Tibial artery (tissue), 4 donors: ENCODE measurements at regions not wholly inside any gene's neighbourhood (a gene's known extent, or its start where the extent isn't known, plus 50 kb on each side); places are given as distances from the start of the nearest gene placed in this dataset.

Experiments used
- DNase-seq, 2 donors: peaks; one replicate each; pipeline ENCODE4 v3.0.0-alpha.2; 2019
- H3K27ac ChIP-seq, 2 donors: fragments of 200-600 bp; sonication (generic) in 1 of 2; 1 replicate in 1 of 2; 2 replicates in 1 of 2; pipeline ENCODE4 v1.5.1; 2018 to 2019; ENCODE audit warnings: mild to moderate bottlenecking in 1 of 2
- H3K27me3 ChIP-seq, 2 donors: fragments of 200-600 bp; sonication (generic) in 1 of 2; one replicate each; pipeline versions ENCODE4 v1.5.1 to v1.6.0; 2016 to 2019
- H3K36me3 ChIP-seq, 3 donors: fragments of 200-600 bp; sonication (generic) in 2 of 3; one replicate each; pipeline ENCODE4 v1.5.1; 2016 to 2019; ENCODE audit warnings: mild to moderate bottlenecking in 2 of 3
- H3K4me1 ChIP-seq, 4 donors: fragments of 200-600 bp; sonication (generic) in 2 of 4; 1 replicate in 3 of 4; 2 replicates in 1 of 4; pipeline ENCODE4 v1.5.1; 2016 to 2019
- H3K4me3 ChIP-seq, 2 donors: fragments of 200-600 bp; sonication (generic) in 1 of 2; 1 replicate in 1 of 2; 2 replicates in 1 of 2; pipeline ENCODE4 v1.5.1; 2018 to 2019; ENCODE audit warnings: mild to moderate bottlenecking in 2 of 2
- H3K9me3 ChIP-seq, 3 donors: fragments of 200-600 bp; sonication (generic) in 1 of 3; one replicate each; pipeline ENCODE4 v1.5.1; 2016 to 2019
- intact Hi-C: fragments of 100-400 bp; cut with DNase I; formaldehyde crosslinking; loops from one replicate; pipeline ENCODE4 v1.15.0; 2023; ENCODE audit warnings: low total_unique reads
- TF ChIP-seq, protein P1 (sequence below), 2 experiments: fragments of 200-600 bp in 1 of 2; fragments of 450-650 bp in 1 of 2; IDR thresholded peaks; one replicate each; pipeline ENCODE4 v1.5.1; 2017 to 2019; ENCODE audit warnings: antibody characterized with exemption in 2 of 2, mild to moderate bottlenecking in 1 of 2, moderate library complexity in 1 of 2

DNA sequence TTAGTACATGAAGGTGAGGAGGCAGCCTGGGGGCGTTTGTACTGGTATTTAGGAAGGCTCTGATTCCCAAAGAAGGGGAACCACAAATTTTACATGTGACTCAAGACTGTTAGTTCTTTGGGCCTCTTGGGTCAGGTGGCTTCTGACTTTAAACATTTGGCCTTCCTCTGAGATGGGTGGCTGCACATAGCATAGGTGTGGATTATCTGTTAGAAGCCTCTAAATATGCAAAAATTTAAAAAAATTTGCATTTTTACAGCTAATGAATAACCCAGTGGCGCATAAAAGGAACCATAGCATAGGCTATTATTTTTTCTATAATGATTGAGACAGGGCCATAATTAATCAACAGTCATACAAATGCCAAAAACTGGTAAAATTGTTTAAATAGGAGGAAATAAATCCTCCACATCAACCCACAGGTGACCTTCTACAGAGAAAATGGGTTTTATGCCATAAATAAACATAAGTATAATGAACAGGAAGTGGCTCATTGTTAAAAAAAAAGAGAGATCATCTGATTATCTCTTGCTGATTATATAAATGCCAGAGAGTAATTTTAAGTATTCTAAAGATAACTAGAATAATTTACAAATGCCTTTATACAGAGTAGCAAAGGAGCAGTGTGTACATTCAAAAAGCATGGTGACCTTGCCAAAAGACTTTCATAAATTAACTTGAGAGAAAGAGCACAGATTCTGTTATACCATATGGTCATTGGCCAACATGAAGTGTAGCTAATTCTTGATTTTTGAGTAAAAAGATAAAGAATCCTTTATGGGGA is 284.2 kb upstream of the ATP2B1 start:
- Histone ChIP-seq H3K4me3 (no peak overlapping the region), H3K4me1 (no peaks in the 10 kb centered on the region), H3K27ac (no peak overlapping the region), H3K27me3 (no peaks in the 10 kb centered on the region), H3K9me3 (no peaks in the 10 kb centered on the region), H3K36me3 (no peaks in the 10 kb centered on the region)
- TF ChIP-seq, protein P1, sequence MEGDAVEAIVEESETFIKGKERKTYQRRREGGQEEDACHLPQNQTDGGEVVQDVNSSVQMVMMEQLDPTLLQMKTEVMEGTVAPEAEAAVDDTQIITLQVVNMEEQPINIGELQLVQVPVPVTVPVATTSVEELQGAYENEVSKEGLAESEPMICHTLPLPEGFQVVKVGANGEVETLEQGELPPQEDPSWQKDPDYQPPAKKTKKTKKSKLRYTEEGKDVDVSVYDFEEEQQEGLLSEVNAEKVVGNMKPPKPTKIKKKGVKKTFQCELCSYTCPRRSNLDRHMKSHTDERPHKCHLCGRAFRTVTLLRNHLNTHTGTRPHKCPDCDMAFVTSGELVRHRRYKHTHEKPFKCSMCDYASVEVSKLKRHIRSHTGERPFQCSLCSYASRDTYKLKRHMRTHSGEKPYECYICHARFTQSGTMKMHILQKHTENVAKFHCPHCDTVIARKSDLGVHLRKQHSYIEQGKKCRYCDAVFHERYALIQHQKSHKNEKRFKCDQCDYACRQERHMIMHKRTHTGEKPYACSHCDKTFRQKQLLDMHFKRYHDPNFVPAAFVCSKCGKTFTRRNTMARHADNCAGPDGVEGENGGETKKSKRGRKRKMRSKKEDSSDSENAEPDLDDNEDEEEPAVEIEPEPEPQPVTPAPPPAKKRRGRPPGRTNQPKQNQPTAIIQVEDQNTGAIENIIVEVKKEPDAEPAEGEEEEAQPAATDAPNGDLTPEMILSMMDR (IDR thresholded peaks at IDR 0.05): no peak
- intact Hi-C loops: no loop called here
- no peak for DNase-seq

DNA sequence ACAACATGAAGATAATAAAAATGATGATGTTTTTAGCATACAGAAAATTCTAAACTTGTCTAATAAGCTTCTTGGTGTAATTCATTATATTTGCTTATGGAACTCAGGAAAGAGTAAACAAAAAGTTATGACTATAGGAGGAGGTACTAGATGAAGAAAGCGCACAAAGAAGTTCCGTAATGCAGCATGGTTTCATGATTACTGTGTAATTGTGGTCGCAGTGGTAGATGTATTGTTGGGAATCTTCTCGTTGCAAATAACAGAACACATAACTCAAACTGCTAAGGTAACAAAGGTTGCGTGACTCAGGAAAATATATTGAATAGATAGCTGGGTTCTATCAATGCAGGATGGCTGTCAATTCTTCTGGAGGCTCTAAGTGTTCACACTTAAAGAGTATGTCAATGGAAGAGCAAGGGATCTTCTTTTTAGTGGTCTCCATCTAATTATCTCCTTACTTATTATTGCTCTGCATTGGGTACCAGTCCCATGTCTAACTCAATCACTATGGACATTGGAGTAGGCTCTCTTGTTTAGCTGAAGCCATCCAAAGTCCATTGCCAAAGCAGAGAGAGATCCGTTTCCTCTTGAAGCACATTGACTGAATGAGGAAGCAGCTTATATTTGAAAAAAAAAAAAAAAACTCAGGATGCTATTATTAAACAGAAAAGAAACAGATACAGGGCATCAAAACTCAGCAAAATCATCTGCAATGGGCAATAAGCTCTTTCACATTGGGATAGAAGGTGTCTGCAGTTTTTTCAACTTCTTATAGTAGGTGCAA is 283.4 kb upstream of the ATP2B1 start:
- Histone ChIP-seq H3K36me3 (no peaks in the 10 kb centered on the region), H3K27ac (no peak overlapping the region)
- intact Hi-C loops: no loop called here

DNA sequence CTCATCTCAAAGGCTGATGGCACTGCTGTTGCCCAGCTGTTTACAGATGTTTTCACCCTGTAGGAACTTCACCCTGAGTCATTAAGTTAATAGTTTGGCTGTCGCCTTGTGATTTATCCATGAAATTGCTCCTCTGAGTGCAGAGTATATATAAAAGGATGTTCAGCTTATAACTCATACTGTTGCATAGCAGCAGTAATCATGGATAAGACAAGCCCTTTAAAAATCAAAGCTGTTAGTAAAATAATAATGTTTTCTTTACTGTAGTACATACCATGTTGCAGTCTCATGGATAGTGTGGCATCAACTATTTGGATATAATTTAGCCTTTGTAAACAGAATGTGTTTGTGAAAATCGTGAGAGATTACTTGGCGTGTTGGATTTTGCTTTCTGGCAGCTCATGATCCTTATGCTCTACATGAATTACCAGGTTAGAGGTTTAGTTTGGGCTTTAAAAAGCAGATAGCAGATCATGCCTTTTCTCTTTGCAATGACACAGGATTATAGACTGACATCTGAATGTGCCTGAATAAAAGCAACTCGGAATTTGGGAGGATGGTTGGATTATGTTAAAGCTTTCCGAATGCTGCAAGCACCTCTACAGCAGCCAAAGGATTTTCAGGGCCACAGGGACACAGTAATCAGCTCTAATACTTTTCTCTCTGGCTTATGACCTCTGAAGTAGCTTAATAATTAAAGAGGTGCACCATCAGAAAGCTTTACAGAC is 279.7 kb upstream of the ATP2B1 start:
- Histone ChIP-seq H3K9me3 (no peaks in the 10 kb centered on the region), H3K4me1 (no peaks in the 10 kb centered on the region), H3K36me3 (no peaks in the 10 kb centered on the region), H3K27me3 (no peaks in the 10 kb centered on the region), H3K4me3 (no peak overlapping the region), H3K27ac (no peak overlapping the region)
- TF ChIP-seq, protein P1 (IDR thresholded peaks at IDR 0.05): no peak
- intact Hi-C loops: no loop called here
- no peak for DNase-seq

More for the DNA sequence above, 283.4 kb upstream of the ATP2B1 start:
- Histone ChIP-seq H3K4me1 (no peaks in the 10 kb centered on the region), H3K27me3 (no peaks in the 10 kb centered on the region), H3K9me3 (no peaks in the 10 kb centered on the region), H3K4me3 (no peak overlapping the region)
- DNase-seq: no peak
- TF ChIP-seq, protein P1 (IDR thresholded peaks at IDR 0.05): no peak

DNA sequence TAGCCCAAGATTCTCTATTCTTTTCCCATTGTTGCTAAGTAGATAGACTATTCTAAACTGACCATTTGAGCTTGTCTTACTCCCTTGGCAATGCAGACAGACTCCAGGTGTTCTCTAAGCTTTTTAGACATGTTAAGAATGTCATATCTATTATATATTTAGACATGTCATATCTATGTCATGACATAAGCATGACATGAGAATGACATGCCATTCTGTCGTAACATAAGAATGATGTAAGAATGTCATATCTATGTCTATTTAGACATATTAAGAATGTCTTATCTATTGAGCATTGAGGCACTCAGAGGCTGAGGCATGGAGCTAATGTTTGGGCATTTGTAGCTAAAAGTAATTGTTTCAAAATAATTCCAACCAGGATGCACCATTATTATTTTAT is 277.3 kb upstream of the ATP2B1 start:
- Histone ChIP-seq H3K4me3 (no peak overlapping the region), H3K27ac (no peak overlapping the region), H3K27me3 (no peaks in the 10 kb centered on the region), H3K4me1 (no peaks in the 10 kb centered on the region), H3K9me3 (no peaks in the 10 kb centered on the region), H3K36me3 (no peaks in the 10 kb centered on the region)
- TF ChIP-seq, protein P1 (IDR thresholded peaks at IDR 0.05): no peak
- no peak for DNase-seq
- intact Hi-C loops: no loop called here

DNA sequence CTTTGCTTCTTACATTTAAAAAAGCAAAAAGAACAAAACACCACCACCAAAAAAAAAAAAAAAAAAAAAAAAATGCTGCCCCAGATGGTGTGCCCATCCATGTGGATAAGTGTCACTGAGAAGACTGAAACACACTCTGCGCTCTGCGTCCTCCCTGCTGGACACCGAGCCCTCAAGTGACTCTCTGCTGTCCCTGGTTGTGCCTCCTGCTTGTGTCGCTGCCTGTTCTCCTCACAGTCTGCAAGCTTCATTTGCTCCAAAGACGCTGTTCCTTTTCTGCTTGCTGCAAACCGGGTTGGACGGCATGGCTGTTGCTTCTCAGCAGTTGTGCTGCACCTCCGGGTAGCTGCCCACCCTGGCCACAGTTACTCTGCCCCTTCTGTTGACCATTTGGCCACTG is 276.2 kb upstream of the ATP2B1 start:
- Histone ChIP-seq H3K36me3 (no peaks in the 10 kb centered on the region), H3K4me1 (no peaks in the 10 kb centered on the region), H3K27ac (no peak overlapping the region), H3K27me3 (no peaks in the 10 kb centered on the region), H3K4me3 (no peak overlapping the region), H3K9me3 (no peaks in the 10 kb centered on the region)
- no peak for DNase-seq
- TF ChIP-seq, protein P1 (IDR thresholded peaks at IDR 0.05): no peak
- intact Hi-C loops: no loop called here
